Prostate gland (tissue), 2 donors: ENCODE measurements at regions not wholly inside any gene's neighbourhood (a gene's known extent, or its start where the extent isn't known, plus 50 kb on each side); places are given as distances from the start of the nearest gene placed in this dataset.

ENCODE experiments used
- DNase-seq: peaks from one replicate; pipeline ENCODE4 v3.0.0-alpha.2; 2019; ENCODE audit warnings: low spot score
- H3K27ac ChIP-seq, 2 donors: fragments of 200-600 bp; sonication (generic); 2 replicates each; pipeline ENCODE4 v1.5.1; 2017 to 2019
- H3K27me3 ChIP-seq: fragments of 200-600 bp; sonication (generic); replicated peaks from 2 replicates; pipeline ENCODE4 v1.5.1; 2019; ENCODE audit not compliant: insufficient read depth
- H3K36me3 ChIP-seq, 2 donors: fragments of 200-600 bp; sonication (generic); 1 replicate in 1 of 2; 2 replicates in 1 of 2; pipeline versions ENCODE4 v1.5.1 to v1.8.1; 2017 to 2019
- H3K4me1 ChIP-seq: fragments of 200-600 bp; sonication (generic); replicated peaks from 2 replicates; pipeline ENCODE4 v1.5.1; 2019
- H3K4me3 ChIP-seq, 2 donors: fragments of 200-600 bp; sonication (generic); 2 replicates each; pipeline ENCODE4 v1.5.1; 2017 to 2019
- H3K9me3 ChIP-seq: fragments of 200-600 bp; sonication (generic); 2 replicates; pipeline ENCODE4 v1.5.1; 2017
- POLR2A ChIP-seq: fragments of 450-650 bp; IDR thresholded peaks from one replicate; pipeline ENCODE4 v1.6.1; 2016; ENCODE audit warnings: antibody characterized with exemption, mild to moderate bottlenecking
- POLR2AphosphoS5 ChIP-seq: sonication (generic); formaldehyde crosslinking; IDR thresholded peaks from one replicate; pipeline ENCODE4 v1.6.1; 2017; ENCODE audit warnings: antibody characterized with exemption
- WGBS: methylation state at CpG from one replicate; pipeline ENCODE4 v1.1.5; 2018; 5-methylcytosine and 5-hydroxymethylcytosine counted together
- intact Hi-C: fragments of 100-400 bp; cut with DNase I; formaldehyde crosslinking; loops from one replicate; pipeline ENCODE4 v1.14.2; 2022
- TF ChIP-seq, protein P1 (sequence below), 4 experiments: fragments of 200-600 bp in 2 of 4; fragments of 450-650 bp in 2 of 4; sonication (generic) in 2 of 4; IDR thresholded peaks; 1 replicate in 3 of 4; 2 replicates in 1 of 4; pipeline ENCODE4 v1.5.1; 2016 to 2019; ENCODE audit warnings: antibody characterized with exemption in 4 of 4, mild to moderate bottlenecking in 2 of 4, moderate library complexity in 2 of 4

DNA sequence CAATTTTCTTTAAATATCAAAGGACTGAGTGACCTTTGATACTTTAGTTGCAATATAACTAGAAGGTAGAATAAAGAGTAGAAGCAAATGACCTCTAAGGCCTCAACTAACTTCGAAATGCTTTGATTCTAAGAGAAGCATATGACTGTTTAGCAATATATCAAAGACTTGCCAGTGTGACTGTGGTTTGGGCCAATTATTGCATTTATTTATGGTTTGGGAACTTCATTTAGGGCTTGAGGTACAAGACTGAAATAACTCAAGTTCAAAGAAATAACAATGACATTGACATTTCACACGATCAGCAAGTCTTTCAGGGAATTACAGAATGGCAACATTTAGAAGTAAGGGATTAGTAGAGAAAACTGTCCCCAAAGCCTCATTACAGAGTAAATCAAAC is 709.7 kb upstream of the LRRC4C start:
- H3K4me3 ChIP-seq: no peak overlapping the region
- no peaks in the 10 kb centered on the region for H3K36me3 ChIP-seq
- TF ChIP-seq POLR2AphosphoS5: no peak
- TF ChIP-seq, protein P1, sequence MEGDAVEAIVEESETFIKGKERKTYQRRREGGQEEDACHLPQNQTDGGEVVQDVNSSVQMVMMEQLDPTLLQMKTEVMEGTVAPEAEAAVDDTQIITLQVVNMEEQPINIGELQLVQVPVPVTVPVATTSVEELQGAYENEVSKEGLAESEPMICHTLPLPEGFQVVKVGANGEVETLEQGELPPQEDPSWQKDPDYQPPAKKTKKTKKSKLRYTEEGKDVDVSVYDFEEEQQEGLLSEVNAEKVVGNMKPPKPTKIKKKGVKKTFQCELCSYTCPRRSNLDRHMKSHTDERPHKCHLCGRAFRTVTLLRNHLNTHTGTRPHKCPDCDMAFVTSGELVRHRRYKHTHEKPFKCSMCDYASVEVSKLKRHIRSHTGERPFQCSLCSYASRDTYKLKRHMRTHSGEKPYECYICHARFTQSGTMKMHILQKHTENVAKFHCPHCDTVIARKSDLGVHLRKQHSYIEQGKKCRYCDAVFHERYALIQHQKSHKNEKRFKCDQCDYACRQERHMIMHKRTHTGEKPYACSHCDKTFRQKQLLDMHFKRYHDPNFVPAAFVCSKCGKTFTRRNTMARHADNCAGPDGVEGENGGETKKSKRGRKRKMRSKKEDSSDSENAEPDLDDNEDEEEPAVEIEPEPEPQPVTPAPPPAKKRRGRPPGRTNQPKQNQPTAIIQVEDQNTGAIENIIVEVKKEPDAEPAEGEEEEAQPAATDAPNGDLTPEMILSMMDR (IDR thresholded peaks at IDR 0.05): no peak
- TF ChIP-seq POLR2A: no peak
- H3K4me1 ChIP-seq: no peaks in the 10 kb centered on the region
- no peaks in the 10 kb centered on the region for H3K27me3 ChIP-seq
- intact Hi-C loops: no loop called here
- no peaks in the 10 kb centered on the region for H3K9me3 ChIP-seq
- no peak for DNase-seq
- no peak overlapping the region for H3K27ac ChIP-seq
- WGBS: 85% methylated on average over 2 of the region's 2 CpGs

DNA sequence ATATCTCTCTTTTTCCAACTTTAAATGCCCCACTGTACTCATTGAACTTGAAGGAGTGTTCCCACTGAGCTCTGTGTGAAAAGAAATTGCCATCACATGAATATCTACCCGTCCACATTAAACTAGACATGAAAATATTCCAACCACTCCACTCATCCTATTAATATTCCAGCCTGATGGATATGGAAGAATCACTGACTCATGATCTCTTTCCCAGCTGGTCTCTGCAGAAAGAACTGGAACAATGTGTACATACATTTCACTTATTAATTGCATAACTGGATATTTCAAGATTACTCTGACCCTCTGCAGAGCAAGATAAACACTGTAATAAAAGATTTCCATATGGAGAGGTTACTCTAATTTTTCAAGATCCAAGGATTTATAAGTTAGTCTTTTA is 711.1 kb upstream of the LRRC4C start:
- H3K36me3 ChIP-seq: no peaks in the 10 kb centered on the region
- no peak overlapping the region for H3K27ac ChIP-seq
- TF ChIP-seq POLR2A (no peak), POLR2AphosphoS5 (no peak)
- TF ChIP-seq, protein P1 (IDR thresholded peaks at IDR 0.05): no peak
- no peaks in the 10 kb centered on the region for H3K27me3 ChIP-seq
- intact Hi-C loops: no loop called here
- H3K4me3 ChIP-seq: no peak overlapping the region
- H3K9me3 ChIP-seq: no peaks in the 10 kb centered on the region
- WGBS: 27% methylated on average over 1 of the region's 1 CpG
- H3K4me1 ChIP-seq: no peaks in the 10 kb centered on the region
- DNase-seq: no peak

DNA sequence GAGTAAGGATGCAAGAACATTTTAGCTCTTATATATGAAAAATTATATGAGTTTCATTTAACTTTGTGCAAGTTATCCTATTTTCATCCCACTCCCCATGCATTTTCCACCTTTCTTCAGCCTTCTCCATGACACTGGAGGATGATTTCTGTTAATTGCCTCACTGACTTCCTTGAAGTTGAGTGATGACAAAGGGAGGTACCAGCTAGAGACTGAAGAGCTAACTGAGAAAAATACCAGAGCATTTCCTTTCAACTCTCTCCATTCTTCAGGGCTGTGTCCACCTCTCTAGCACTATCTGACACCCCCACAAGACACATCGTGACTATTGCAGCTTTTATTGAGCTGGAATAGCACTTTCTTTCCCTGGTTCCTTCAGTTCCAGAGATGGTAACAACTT is 711.6 kb upstream of the LRRC4C start:
- no peaks in the 10 kb centered on the region for H3K27me3 ChIP-seq
- H3K9me3 ChIP-seq: no peaks in the 10 kb centered on the region
- no peaks in the 10 kb centered on the region for H3K4me1 ChIP-seq
- WGBS: 79% methylated on average over 1 of the region's 1 CpG
- no peaks in the 10 kb centered on the region for H3K36me3 ChIP-seq
- H3K27ac ChIP-seq: no peak overlapping the region
- no peak overlapping the region for H3K4me3 ChIP-seq
- TF ChIP-seq, protein P1 (IDR thresholded peaks at IDR 0.05): no peak
- TF ChIP-seq POLR2AphosphoS5 (no peak), POLR2A (no peak)
- intact Hi-C loops: no loop called here
- no peak for DNase-seq

DNA sequence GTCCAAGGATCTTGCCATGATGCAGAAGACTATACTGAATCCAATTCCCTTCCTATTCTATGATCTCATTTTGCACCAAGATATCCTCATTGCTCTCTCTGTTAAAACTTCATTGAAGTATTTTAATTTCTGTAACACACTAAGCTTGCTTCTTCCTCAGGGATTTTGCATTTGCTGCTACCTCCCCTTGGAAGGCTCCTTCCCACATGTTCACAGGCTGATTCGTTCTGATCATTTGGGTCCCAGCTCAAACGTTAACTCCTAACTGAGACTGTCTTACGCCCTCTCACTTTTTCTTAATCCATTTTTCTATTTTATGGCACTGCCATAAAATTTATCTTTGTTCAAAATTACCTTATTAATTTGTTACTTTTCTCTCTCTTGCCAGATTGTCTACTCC is 713.0 kb upstream of the LRRC4C start:
- H3K9me3 ChIP-seq: no peaks in the 10 kb centered on the region

DNA sequence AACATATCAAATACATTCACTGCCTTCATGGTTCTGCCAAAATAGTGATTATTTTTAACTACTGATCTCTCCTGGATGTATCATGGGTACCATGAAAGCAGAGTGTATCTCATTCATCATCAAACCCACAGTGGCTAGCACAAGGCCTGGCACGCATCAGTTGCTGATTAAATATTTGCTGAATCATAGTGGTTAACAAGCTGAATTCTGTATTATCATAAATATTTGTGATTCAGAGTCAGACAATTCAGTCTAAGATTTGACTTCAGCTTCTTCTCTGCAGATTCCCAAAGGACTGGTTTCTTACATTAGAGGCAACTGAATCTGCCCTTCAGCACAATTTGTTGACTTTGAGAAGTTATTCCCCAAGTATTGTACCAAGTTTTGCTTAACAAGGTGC is 715.8 kb upstream of the LRRC4C start:
- H3K9me3 ChIP-seq: no peaks in the 10 kb centered on the region
- 70% methylated on average over 1 of the region's 1 CpG for WGBS

More for the DNA sequence above, 713.0 kb upstream of the LRRC4C start:
- Histone ChIP-seq H3K27ac (no peak overlapping the region), H3K4me3 (no peak overlapping the region), H3K27me3 (no peaks in the 10 kb centered on the region), H3K4me1 (no peaks in the 10 kb centered on the region), H3K36me3 (no peaks in the 10 kb centered on the region)
- TF ChIP-seq POLR2A (no peak), POLR2AphosphoS5 (no peak)
- TF ChIP-seq, protein P1 (IDR thresholded peaks at IDR 0.05): no peak
- WGBS: 63% methylated on average over 3 of the region's 3 CpGs
- intact Hi-C loops: no loop called here
- no peak for DNase-seq

More for the DNA sequence above, 715.8 kb upstream of the LRRC4C start:
- intact Hi-C loops: no loop called here
- Histone ChIP-seq H3K27me3 (no peaks in the 10 kb centered on the region), H3K27ac (no peak overlapping the region), H3K4me3 (no peak overlapping the region), H3K4me1 (no peaks in the 10 kb centered on the region), H3K36me3 (no peaks in the 10 kb centered on the region)
- no peak for DNase-seq
- TF ChIP-seq, protein P1 (IDR thresholded peaks at IDR 0.05): no peak
- TF ChIP-seq POLR2A: no peak
- no peak for TF ChIP-seq POLR2AphosphoS5
